Nephron (organoid): ENCODE measurements at regions not wholly inside any gene's neighbourhood (a gene's known extent, or its start where the extent isn't known, plus 50 kb on each side); places are given as distances from the start of the nearest gene placed in this dataset.
A peak's percentile ranks its signal among the peaks of the same experiment; 100 is the strongest.
"Not testable (repeated sequence)": the region's sequence is repeated elsewhere in the genome, so short reads cannot be mapped to it uniquely, and the experiment has no call there.

Experiments
- H3K27ac Mint-ChIP-seq, 3 experiments: 2 replicates each; pipeline ENCODE4 v1.8.0; 2020; ENCODE audit warnings: mixed read lengths in 3 of 3, mild to moderate bottlenecking in 2 of 3, moderate library complexity in 1 of 3
- H3K27me3 Mint-ChIP-seq: 2 replicates; pipeline ENCODE4 v1.8.0; 2021; ENCODE audit warnings: low read depth, mild to moderate bottlenecking, moderate library complexity, mixed read lengths
- H3K36me3 Mint-ChIP-seq: 2 replicates; pipeline ENCODE4 v1.8.0; 2020; ENCODE audit warnings: low read depth, mixed read lengths
- H3K4me1 Mint-ChIP-seq: 2 replicates; pipeline ENCODE4 v1.8.0; 2020; ENCODE audit warnings: mixed read lengths
- H3K4me3 Mint-ChIP-seq, 3 experiments: 2 replicates each; pipeline ENCODE4 v1.8.0; 2020; ENCODE audit warnings: mild to moderate bottlenecking in 3 of 3, mixed read lengths in 3 of 3, moderate library complexity in 2 of 3
- H3K9me3 Mint-ChIP-seq: 2 replicates; pipeline ENCODE4 v1.8.0; 2020; ENCODE audit warnings: mixed read lengths
- TF ChIP-seq, protein P1 (sequence below), 3 experiments: fragments of 200-600 bp; sonication (generic); IDR thresholded peaks; one replicate each; pipeline ENCODE4 v1.5.0; 2021; ENCODE audit warnings: antibody characterized with exemption in 3 of 3; ENCODE audit not compliant: unreplicated experiment in 3 of 3

DNA sequence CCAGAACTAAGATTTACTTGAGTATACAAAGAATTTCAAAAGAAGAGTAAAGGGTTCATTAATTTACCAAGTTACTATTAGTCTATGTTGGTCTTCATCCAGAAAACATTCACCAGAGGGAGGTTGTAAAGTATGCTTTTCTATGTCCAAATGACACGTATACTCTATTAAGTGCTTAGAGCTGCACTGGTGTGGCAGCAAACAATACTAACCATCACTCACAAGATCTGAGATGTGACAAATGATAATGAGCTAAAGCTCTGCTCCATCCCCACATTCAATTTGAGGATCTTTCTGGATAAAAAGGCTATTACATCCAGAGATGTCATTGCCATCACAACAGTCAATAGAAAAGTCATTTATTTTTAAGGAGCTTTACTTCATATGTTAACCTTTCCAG is 926.5 kb upstream of the KLHL29 start:
- Mint-ChIP-seq H3K36me3 (no peaks in the 10 kb centered on the region), H3K4me1 (peaks cover 15% of the 10 kb centered on the region), H3K4me3 (no peak overlapping the region), H3K9me3 (no peaks in the 10 kb centered on the region), H3K27ac (no peak overlapping the region), H3K27me3 (peaks cover 3% of the 10 kb centered on the region)
- TF ChIP-seq, protein P1, sequence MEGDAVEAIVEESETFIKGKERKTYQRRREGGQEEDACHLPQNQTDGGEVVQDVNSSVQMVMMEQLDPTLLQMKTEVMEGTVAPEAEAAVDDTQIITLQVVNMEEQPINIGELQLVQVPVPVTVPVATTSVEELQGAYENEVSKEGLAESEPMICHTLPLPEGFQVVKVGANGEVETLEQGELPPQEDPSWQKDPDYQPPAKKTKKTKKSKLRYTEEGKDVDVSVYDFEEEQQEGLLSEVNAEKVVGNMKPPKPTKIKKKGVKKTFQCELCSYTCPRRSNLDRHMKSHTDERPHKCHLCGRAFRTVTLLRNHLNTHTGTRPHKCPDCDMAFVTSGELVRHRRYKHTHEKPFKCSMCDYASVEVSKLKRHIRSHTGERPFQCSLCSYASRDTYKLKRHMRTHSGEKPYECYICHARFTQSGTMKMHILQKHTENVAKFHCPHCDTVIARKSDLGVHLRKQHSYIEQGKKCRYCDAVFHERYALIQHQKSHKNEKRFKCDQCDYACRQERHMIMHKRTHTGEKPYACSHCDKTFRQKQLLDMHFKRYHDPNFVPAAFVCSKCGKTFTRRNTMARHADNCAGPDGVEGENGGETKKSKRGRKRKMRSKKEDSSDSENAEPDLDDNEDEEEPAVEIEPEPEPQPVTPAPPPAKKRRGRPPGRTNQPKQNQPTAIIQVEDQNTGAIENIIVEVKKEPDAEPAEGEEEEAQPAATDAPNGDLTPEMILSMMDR (IDR thresholded peaks at IDR 0.05; ENCODE audit: unreplicated experiment in 3 of 3): no peak

DNA sequence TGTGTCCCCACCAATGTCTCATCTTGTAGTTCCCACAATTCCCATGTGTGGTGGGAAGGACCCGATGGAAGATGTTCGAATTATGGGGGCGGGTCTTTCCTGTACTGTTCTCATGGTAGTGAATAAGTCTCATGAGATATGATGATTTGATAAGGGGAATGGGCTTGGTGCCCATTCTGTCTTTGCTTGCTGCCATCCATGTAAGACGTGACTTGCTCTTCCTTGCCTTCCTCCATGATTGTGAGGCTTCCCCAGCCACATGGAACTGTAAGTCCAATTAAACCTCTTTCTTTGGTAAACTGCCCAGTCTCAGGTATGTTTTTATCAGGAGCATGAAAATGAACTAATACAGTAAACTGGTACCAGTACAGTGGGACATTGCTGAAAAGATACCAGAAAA is 909.9 kb upstream of the KLHL29 start:
- not testable (repeated sequence) for H3K4me3 Mint-ChIP-seq, H3K4me1 Mint-ChIP-seq, H3K36me3 Mint-ChIP-seq, H3K27ac Mint-ChIP-seq, H3K9me3 Mint-ChIP-seq
- peaks cover 16% of the 10 kb centered on the region for H3K27me3 Mint-ChIP-seq

- Mint-ChIP-seq H3K4me3 (no peak overlapping the region), H3K27me3 (peaks cover 14% of the 10 kb centered on the region), H3K36me3 (no peaks in the 10 kb centered on the region), H3K4me1 (peaks cover 15% of the 10 kb centered on the region), H3K9me3 (peaks cover 7% of the 10 kb centered on the region), H3K27ac (no peak overlapping the region)
- TF ChIP-seq, protein P1 (IDR thresholded peaks at IDR 0.05; ENCODE audit: unreplicated experiment in 3 of 3): no peak
These were observed 906.6 kb upstream of the KLHL29 start for GRCh38 chr2:22478329-22478728.

DNA sequence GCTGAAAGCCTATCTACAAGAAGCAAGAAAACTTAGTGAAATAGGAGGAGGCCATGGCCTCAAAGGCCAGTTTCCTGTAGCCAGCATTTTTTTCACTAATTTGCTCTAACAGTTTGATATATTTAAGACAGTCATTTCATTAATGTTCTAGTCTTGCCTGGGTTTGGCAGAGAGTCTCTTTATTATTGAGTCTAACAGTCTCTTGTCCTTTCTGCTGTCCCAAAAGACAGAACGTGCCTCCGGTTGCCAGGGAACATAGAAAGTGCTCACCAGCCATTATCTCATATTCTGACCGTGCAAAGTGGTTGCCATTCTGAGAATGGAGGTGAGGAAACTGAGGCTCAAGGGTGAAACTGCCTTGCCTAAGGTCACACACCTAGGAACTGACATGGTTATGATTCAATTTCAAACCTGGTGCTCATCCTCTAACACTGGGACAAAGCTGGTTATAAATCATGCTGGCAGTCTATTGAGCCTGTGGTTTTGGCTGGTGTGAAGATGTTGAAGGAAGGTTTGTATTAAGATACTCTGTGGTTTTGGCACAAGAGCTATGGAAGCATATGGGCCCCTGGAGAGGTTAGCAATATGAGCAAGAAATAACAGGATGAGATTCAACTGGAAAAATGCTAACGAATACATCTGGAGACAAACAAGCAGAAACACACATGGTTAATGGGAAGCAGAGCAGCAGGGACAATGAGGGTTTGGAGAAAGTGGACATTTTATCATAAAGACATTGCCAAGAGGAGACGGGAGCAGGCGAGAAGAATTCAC is 903.3 kb upstream of the KLHL29 start:
- TF ChIP-seq, protein P1 (IDR thresholded peaks at IDR 0.05; ENCODE audit: unreplicated experiment in 3 of 3): no peak
- Mint-ChIP-seq H3K4me1 (peaks cover 15% of the 10 kb centered on the region), H3K9me3 (peaks cover 2% of the 10 kb centered on the region), H3K4me3 (no peak overlapping the region), H3K27me3 (peaks cover 4% of the 10 kb centered on the region), H3K36me3 (no peaks in the 10 kb centered on the region), H3K27ac (peak overlapping the region in 2 of 3 experiments; percentile 14 to 32)

DNA sequence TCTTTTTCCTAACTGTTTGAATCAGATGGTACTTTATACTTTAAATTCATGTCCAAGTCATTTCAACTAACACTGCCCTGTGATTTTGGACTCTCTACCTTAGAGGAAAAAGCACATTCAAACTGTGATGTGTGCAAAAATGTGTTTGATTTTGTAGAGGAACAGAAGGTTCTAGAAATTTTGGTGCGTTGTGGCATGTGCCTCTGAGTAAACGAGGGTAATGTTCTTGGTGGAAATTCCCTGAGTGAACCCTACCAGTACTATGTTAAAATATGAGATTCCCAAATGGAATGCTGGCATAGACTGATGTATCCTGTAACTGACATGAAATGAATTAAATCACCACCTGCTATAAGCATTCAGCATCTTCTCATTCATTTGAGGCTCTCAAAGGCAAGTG is 901.9 kb upstream of the KLHL29 start:
- TF ChIP-seq, protein P1 (IDR thresholded peaks at IDR 0.05; ENCODE audit: unreplicated experiment in 3 of 3): no peak
- Mint-ChIP-seq H3K4me1 (peaks cover 15% of the 10 kb centered on the region), H3K27ac (no peak overlapping the region), H3K27me3 (peaks cover 3% of the 10 kb centered on the region), H3K36me3 (no peaks in the 10 kb centered on the region), H3K4me3 (no peak overlapping the region), H3K9me3 (no peaks in the 10 kb centered on the region)

- no peak overlapping the region for H3K4me3 Mint-ChIP-seq
- peaks cover 15% of the 10 kb centered on the region for H3K4me1 Mint-ChIP-seq
- H3K27ac Mint-ChIP-seq: no peak overlapping the region
- H3K9me3 Mint-ChIP-seq: peaks cover 6% of the 10 kb centered on the region
- TF ChIP-seq, protein P1 (IDR thresholded peaks at IDR 0.05; ENCODE audit: unreplicated experiment in 3 of 3): no peak
- H3K27me3 Mint-ChIP-seq: no peaks in the 10 kb centered on the region
- H3K36me3 Mint-ChIP-seq: no peaks in the 10 kb centered on the region
These were observed 899.5 kb upstream of the KLHL29 start for GRCh38 chr2:22485486-22485885.
